GM12874 (cell line): ENCODE measurements at regions not wholly inside any gene's neighbourhood (a gene's known extent, or its start where the extent isn't known, plus 50 kb on each side); places are given as distances from the start of the nearest gene placed in this dataset.

Experiments used
- TF ChIP-seq, protein P1 (sequence below): IDR thresholded peaks from 2 replicates; pipeline ENCODE4 v1.5.1; 2011; ENCODE audit warnings: low read depth, mild to moderate bottlenecking, control low read depth, low read length, moderate library complexity; ENCODE audit not compliant: insufficient read depth

DNA sequence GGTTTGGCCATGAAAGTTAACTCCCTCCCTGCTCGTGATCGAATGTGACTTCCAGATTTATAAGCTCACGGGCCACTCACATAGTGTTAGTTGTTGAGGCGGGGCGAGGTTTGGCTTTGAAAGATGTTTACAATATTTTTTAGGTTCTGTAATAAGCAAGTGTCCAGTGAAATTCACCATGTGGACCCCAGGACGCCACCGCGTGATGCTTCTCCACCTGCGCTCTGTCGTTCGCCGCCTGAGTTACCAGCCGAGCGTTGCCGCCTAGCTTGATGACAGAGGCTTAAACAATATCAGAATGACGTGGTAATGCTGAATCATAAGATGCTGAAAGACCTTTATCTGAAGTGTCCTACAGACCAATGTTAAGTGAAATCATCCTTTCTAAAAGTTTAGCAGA lies 241.0 kb downstream of the MYLK4 start:
- TF ChIP-seq, protein P1, sequence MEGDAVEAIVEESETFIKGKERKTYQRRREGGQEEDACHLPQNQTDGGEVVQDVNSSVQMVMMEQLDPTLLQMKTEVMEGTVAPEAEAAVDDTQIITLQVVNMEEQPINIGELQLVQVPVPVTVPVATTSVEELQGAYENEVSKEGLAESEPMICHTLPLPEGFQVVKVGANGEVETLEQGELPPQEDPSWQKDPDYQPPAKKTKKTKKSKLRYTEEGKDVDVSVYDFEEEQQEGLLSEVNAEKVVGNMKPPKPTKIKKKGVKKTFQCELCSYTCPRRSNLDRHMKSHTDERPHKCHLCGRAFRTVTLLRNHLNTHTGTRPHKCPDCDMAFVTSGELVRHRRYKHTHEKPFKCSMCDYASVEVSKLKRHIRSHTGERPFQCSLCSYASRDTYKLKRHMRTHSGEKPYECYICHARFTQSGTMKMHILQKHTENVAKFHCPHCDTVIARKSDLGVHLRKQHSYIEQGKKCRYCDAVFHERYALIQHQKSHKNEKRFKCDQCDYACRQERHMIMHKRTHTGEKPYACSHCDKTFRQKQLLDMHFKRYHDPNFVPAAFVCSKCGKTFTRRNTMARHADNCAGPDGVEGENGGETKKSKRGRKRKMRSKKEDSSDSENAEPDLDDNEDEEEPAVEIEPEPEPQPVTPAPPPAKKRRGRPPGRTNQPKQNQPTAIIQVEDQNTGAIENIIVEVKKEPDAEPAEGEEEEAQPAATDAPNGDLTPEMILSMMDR = no peak

DNA sequence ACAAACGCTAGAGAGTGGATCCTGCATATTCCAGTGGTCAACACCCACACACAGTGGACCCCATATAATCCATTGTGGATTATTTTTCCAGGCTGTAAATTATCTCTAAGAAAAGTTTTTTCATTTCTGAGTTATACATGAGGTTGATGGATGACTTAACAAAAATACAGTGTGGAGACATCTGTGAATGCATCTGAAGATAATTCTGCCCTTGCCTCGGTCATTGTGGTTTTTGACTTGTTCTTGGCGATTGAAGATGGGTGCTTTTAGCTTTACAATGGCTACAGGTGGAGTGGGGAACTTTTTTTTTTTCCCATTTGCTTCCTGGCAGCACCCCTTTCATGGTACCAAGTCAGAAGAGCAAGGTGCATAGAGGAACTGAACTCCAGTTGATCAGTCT lies 242.7 kb downstream of the MYLK4 start:
- TF ChIP-seq, protein P1 = no peak

DNA sequence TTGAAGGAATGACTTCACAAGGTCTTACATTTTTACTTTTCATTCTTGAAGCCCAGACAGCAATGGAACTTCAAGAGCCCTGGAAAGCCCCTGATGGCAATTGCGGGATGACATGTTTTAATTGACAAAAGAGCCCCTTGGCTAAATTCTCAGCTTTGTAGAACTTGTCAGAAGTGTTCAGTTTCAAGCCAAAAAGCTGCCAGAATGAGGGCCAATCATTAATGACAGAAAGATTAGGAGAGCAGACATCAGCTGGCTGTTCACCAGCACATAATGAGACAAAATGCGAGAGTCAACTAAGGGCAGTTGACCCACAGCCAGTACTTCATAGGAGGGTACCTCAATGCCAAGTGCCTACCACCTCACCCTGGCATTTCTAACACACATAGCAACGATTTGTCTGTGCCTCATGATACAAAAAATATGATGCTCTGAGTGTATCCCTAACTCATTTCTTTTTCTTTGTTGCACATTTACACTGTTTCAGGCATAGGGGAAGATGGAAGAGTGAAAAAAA lies 243.1 kb downstream of the MYLK4 start:
- TF ChIP-seq, protein P1 = no peak

DNA sequence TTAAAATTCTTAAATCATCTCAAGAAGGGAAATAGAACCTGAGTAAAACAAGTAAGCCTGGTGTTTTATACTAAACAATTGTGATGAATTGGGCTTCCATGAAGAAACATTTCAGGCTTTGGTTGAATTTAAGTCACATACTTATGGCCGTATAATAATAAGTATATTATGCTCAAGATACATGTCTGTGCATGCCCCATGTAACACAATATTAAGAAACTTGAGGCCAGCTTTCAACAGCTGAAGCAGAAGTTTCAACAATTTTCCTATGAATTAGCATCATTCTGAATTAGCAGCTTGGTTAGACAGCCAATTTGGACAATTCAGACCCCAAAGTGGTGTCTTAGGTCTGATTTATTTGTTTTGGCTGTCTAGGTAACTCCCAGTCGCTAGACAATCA lies 243.7 kb downstream of the MYLK4 start:
- TF ChIP-seq, protein P1 = no peak

DNA sequence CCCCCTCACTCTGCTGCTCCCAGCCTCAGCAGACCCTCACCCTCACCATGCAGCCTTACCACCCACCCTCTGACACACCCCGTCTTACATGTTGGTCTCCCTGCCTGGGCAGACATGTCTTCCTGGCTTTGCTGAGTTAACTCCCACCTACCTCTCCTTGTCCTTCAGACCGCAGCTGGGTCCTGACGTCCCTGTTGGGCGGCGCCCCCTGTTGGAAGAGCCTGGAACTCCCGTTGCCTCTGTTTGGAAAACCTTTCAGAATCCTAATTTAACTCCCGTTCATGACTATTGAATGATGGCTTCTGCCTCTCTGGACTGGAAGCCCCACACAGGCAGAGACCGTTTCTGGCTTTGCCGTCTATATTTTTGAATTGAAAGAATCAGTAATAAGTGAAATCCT lies 245.1 kb downstream of the MYLK4 start:
- TF ChIP-seq, protein P1 = peak; percentile 51

DNA sequence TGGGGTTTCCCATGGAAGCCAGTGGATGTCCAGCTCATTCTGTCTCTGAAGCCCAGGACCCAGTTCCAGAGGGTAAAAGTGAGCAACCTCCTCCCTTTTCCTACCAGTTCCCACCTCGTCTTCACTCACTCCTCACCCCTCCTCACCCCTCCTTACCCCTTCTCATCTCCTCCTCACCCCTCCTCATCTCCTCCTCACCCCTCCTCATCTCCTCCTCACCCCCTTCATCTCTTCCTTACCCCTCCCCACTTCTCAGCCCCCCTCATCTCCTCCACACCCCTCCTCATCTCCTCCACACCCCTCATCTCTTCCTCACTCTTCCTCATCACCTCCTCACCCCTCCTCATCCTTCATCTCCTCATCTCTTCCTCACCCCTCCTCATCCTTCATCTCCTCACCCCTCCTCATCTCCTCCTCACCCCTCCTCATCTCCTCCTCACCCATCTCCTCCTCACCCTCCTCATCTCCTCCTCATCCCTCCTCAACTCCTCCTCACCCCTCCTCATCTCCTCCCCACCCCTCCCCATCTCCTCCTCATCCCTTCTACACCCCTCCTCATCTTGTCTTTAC lies 246.1 kb downstream of the MYLK4 start:
- TF ChIP-seq, protein P1 = no peak

DNA sequence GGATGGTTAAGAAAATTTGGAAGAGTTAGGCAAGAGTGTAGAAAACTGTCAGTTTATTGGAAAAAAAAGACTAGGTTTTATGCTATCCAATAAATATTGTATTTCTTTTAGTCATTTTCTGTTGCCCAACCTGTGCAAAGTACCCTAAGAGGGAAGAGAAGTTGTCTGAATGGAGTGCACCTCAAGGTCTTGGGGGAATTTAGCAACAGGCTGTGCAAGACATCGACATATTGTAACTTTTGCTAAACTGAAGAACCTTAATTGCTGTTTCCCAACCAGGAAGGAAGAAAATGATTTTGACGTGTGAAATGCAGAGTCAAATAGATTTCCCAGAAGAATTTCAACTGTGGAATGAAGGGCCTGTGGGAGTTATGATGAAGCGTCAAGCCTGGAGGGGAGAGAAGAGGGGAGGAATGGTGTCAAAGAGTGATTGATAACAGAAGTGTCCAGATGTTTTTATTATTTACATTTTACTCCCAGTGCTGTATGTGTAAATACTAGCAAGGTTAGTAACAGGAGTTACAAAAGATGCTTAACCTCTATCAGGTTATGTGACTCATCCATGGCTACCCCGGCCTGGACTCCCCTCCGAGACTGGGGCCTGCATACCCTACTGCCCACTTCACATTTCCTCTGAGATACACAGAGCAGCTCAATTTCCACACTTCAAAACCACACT lies 246.8 kb downstream of the MYLK4 start:
- TF ChIP-seq, protein P1 = no peak
